Endothelial cell of umbilical vein (primary cell): ENCODE measurements at regions not wholly inside any gene's neighbourhood (a gene's known extent, or its start where the extent isn't known, plus 50 kb on each side); places are given as distances from the start of the nearest gene placed in this dataset.

ENCODE experiments used
- BruUV-seq: library from RNA; stranded (reverse); fragments of 400-500 nt; replicated peaks from 2 replicates; lab custom pipeline; 2021; lab: Mats Ljungman, UMichigan
- CTCF ChIA-PET: fragments of 300-600, 350-600 bp; sonication (Branson Sonifier 250); formaldehyde crosslinking; loops from one replicate; lab custom pipeline; 2021; ENCODE audit warnings: antibody characterized with exemption, inconsistent platforms; lab: Charles Lee
- POLR2A ChIA-PET: fragments of 300-600, 350-600 bp; sonication (Branson Sonifier 250); formaldehyde crosslinking; loops from one replicate; lab custom pipeline; 2021; ENCODE audit warnings: antibody characterized with exemption, inconsistent platforms; lab: Charles Lee
- DNase-seq: peaks from one replicate; pipeline ENCODE4 v3.0.0-alpha.2; 2011; ENCODE audit warnings: low read depth, low spot score
- FAIRE-seq: peaks from 2 replicates; lab custom pipeline; 2011; peaks lifted over from hg19 to GRCh38; lab: Jason Lieb, UNC
- H2AFZ ChIP-seq: 2 replicates; pipeline ENCODE4 v1.6.0; 2012; ENCODE audit warnings: low read depth, low read length, control low read depth, inconsistent platforms
- H3K27ac ChIP-seq: 2 replicates; pipeline ENCODE4 v1.5.1; 2011; ENCODE audit warnings: low read depth, mild to moderate bottlenecking, control low read depth, low read length, moderate library complexity; ENCODE audit not compliant: insufficient read depth
- H3K27me3 ChIP-seq, 2 experiments: 2 replicates each; pipeline versions ENCODE4 v1.6.0 to v1.6.1; 2011; ENCODE audit warnings: low read length in 2 of 2, mixed read lengths in 1 of 2; ENCODE audit not compliant: control insufficient read depth in 2 of 2, insufficient read depth in 2 of 2
- H3K36me3 ChIP-seq, 2 experiments: 2 replicates in 1 of 2; 3 replicates in 1 of 2; pipeline ENCODE4 v1.5.1; 2011; ENCODE audit warnings: low read length in 2 of 2, mild to moderate bottlenecking in 1 of 2, moderate library complexity in 1 of 2; ENCODE audit not compliant: control insufficient read depth in 2 of 2, insufficient read depth in 2 of 2; ENCODE audit errors: extremely low read depth in 1 of 2
- H3K4me1 ChIP-seq: 3 replicates; pipeline ENCODE4 v1.5.1; 2011; ENCODE audit warnings: mild to moderate bottlenecking, low read length; ENCODE audit not compliant: control insufficient read depth, insufficient read depth; ENCODE audit errors: extremely low read depth
- H3K4me2 ChIP-seq: 2 replicates; pipeline ENCODE4 v1.6.1; 2011; ENCODE audit warnings: low read length, control low read depth, mixed read lengths; ENCODE audit not compliant: insufficient read depth
- H3K4me3 ChIP-seq, 3 experiments: fragments of 200-600 bp in 1 of 3; sonication (generic), shearing (Covaris generic) in 1 of 3; replicated peaks in 1 of 3; 2 replicates each; pipeline ENCODE4 v1.5.1; 2011 to 2016; ENCODE audit warnings: control low read depth in 3 of 3, low read length in 3 of 3, mild to moderate bottlenecking in 2 of 3, inconsistent platforms in 1 of 3, low read depth in 1 of 3, moderate library complexity in 1 of 3; ENCODE audit not compliant: insufficient read depth in 1 of 3
- H3K79me2 ChIP-seq: 2 replicates; pipeline ENCODE4 v1.6.0; 2012; ENCODE audit warnings: low read length, inconsistent platforms; ENCODE audit not compliant: control insufficient read depth, insufficient read depth
- H3K9ac ChIP-seq: replicated peaks from 2 replicates; pipeline ENCODE3; 2011; ENCODE audit warnings: low read length, control low read depth; ENCODE audit not compliant: insufficient read depth; ENCODE audit errors: extremely low read depth
- H3K9me1 ChIP-seq: replicated peaks from 3 replicates; pipeline ENCODE4 v1.6.0; 2011; ENCODE audit warnings: mild to moderate bottlenecking, low read length; ENCODE audit not compliant: control insufficient read depth, insufficient read depth; ENCODE audit errors: extremely low read depth
- H3K9me3 ChIP-seq: replicated peaks from 2 replicates; pipeline ENCODE4 v1.5.1; 2012; ENCODE audit warnings: low read length, inconsistent platforms; ENCODE audit not compliant: control insufficient read depth, insufficient read depth
- H4K20me1 ChIP-seq: replicated peaks from 2 replicates; pipeline ENCODE3; 2011; ENCODE audit warnings: mild to moderate bottlenecking, low read length; ENCODE audit not compliant: control insufficient read depth, insufficient read depth; ENCODE audit errors: extremely low read depth
- CTCF ChIP-seq, 2 donors: IDR thresholded peaks; 1 replicate in 1 of 2; 2 replicates in 1 of 2; pipeline ENCODE4 v1.5.1; 2011; ENCODE audit warnings: low read length in 2 of 2, mild to moderate bottlenecking in 2 of 2, moderate library complexity in 2 of 2, control low read depth in 1 of 2, inconsistent platforms in 1 of 2, low read depth in 1 of 2; ENCODE audit not compliant: insufficient read depth in 1 of 2; ENCODE audit errors: extremely low read depth in 1 of 2
- EZH2 ChIP-seq: IDR thresholded peaks from 2 replicates; pipeline ENCODE4 v1.6.1; 2012; ENCODE audit warnings: borderline replicate concordance, low read depth, mild to moderate bottlenecking, moderate library complexity, low read length, inconsistent platforms; ENCODE audit not compliant: severe bottlenecking
- FOS ChIP-seq: IDR thresholded peaks from 2 replicates; pipeline ENCODE4 v1.6.1; 2011; ENCODE audit warnings: mild to moderate bottlenecking, low read length, moderate library complexity, borderline replicate concordance; ENCODE audit not compliant: insufficient read depth
- GATA2 ChIP-seq: IDR thresholded peaks from 2 replicates; pipeline ENCODE4 v1.7.0; 2011; ENCODE audit warnings: low read depth, mild to moderate bottlenecking, moderate library complexity, mixed read lengths, low read length; ENCODE audit not compliant: insufficient read length, insufficient read depth
- JUN ChIP-seq: IDR thresholded peaks from 2 replicates; pipeline ENCODE4 v1.6.1; 2011; ENCODE audit warnings: borderline replicate concordance, low read depth; ENCODE audit not compliant: insufficient read length, insufficient read depth
- MAX ChIP-seq: IDR thresholded peaks from 2 replicates; pipeline ENCODE4 v1.6.1; 2011; ENCODE audit not compliant: insufficient read depth, insufficient read length
- MYC ChIP-seq: IDR thresholded peaks from one replicate; pipeline ENCODE4 v1.6.1; 2011; ENCODE audit warnings: mild to moderate bottlenecking, low read depth, low read length
- POLR2A ChIP-seq: IDR thresholded peaks from 2 replicates; pipeline ENCODE4 v1.6.1; 2012; ENCODE audit warnings: low read depth, mild to moderate bottlenecking, control low read depth, low read length
- POLR2AphosphoS5 ChIP-seq: IDR thresholded peaks from 2 replicates; pipeline ENCODE4 v1.6.1; 2012; ENCODE audit warnings: low read depth, mild to moderate bottlenecking, control low read depth, low read length, moderate library complexity; ENCODE audit not compliant: insufficient read depth
- dilution Hi-C: fragments of 300-500 bp; cut with MboI; formaldehyde crosslinking; loops from one replicate; pipeline ENCODE4 v1.15.0; 2019; ENCODE audit warnings: low sequenced_read_pairs; ENCODE audit not compliant: extremely low pct_ligation_motif_present
- intact Hi-C: fragments of 100-400 bp; cut with micrococcal nuclease; formaldehyde crosslinking; loops from one replicate; pipeline ENCODE4 v1.10.0; 2022

- BruUV-seq: no TSS peak
These were observed 234.9 kb downstream of the BCL11A start for GRCh38 chr2:60318544-60318943.

More at GRCh38 chr2:60318544-60318943, 234.9 kb downstream of the BCL11A start:
- dilution Hi-C loops: no loop called here
- H3K36me3 ChIP-seq: no peaks in the 10 kb centered on the region
- H3K4me1 ChIP-seq: no peaks in the 10 kb centered on the region
- H3K9ac ChIP-seq: no peak overlapping the region
- H4K20me1 ChIP-seq: no peaks in the 10 kb centered on the region
- no peak overlapping the region for H3K27ac ChIP-seq
- FAIRE-seq: no peak
- ChIA-PET POLR2A (no interaction called here), CTCF (no interaction called here)
- H3K4me2 ChIP-seq: no peak overlapping the region
- no peaks in the 10 kb centered on the region for H3K9me1 ChIP-seq
- H3K27me3 ChIP-seq: no peaks in the 10 kb centered on the region
- intact Hi-C loops: no loop called here
- TF ChIP-seq FOS: no peak
- TF ChIP-seq MAX: no peak
- TF ChIP-seq EZH2: no peak
- no peak for TF ChIP-seq POLR2AphosphoS5
- no peak for TF ChIP-seq POLR2A
- no peak for TF ChIP-seq JUN
- TF ChIP-seq CTCF (IDR thresholded peaks at IDR 0.05; ENCODE audit: extremely low read depth in 1 of 2, insufficient read depth in 1 of 2, low read depth in 1 of 2, low read length in 2 of 2): no peak
- no peak for TF ChIP-seq GATA2
- no peak for TF ChIP-seq MYC
- H3K79me2 ChIP-seq: no peaks in the 10 kb centered on the region
- no peak for DNase-seq
- H3K4me3 ChIP-seq: no peak overlapping the region
- H2AFZ ChIP-seq: no peak overlapping the region
- no peaks in the 10 kb centered on the region for H3K9me3 ChIP-seq
